Femur (tissue), 1 donor: ENCODE measurements at regions not wholly inside any gene's neighbourhood (a gene's known extent, or its start where the extent isn't known, plus 50 kb on each side); places are given as distances from the start of the nearest gene placed in this dataset.

ENCODE experiments used
- DNase-seq: peaks from one replicate; pipeline ENCODE4 v3.0.0-alpha.2; 2017

DNA sequence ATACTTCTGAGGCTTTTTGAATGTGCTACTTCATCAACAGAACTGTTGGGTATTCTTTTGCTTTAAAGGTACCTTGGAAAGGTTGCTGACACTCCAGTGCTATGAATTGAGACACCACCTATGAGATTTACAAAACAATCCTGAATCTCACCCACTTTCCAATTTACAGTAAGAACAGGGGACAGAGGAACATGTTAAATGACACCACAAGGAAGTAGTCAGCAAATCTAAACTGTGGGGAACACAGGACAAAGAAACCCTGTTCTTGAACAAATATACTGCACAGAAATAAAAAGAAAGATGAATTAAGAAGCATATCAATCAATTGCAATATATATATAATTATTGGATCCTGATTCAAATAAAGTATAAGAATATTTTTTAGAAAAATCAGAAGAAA is 216.7 kb upstream of the ARID1B start:
- no peak for DNase-seq

- no peak for DNase-seq
Measured at GRCh38 chr6:156559162-156559690, 218.0 kb upstream of the ARID1B start.

DNA sequence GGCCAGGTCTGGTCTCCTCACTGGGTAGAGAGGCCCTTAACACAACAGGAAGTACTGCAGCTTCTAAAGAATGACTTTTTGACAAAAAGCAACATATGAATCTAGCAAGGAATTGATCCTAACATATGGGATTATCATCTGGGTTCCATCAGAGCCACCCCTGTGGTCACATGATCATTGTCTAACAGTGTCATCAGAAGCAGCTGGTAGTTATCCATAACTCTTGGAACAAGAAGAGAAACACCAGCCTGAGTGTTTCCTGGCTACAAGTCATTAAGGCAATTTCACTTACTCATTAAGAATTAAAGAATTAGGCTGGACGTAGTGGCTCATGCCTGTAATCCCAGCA is 219.3 kb upstream of the ARID1B start:
- DNase-seq = no peak

DNA sequence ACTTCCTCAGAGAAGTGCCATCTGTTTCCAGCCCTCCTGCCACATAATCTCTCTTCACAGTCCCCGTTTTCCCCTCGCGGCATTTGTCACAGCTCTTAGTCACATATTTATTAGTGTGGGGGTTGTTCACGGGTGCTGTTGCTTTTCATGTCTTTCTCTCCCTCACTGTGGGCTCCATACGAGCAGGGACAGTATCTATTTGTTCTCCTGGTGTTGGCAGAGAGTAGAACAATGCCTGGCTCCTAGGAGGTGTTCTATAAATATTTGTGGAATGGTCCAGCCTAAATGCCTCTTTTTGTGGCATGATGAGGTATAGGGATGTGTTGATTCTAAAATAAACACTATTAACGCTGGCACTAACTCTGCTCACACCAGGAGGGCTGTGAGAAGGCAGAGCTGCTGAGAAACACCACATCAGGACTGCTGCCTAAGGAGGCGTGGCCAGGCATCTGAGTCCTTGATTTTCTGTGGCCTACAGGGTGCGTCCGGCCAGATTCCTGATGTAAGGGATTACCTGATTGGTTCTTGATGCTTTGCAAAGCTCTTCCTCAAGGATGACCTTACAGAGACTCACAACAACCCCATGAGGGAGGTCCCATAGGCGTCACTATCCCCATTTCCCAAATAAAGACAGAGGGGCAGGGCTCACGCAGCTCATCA is 219.8 kb upstream of the ARID1B start:
- peak; percentile 33 for DNase-seq

DNA sequence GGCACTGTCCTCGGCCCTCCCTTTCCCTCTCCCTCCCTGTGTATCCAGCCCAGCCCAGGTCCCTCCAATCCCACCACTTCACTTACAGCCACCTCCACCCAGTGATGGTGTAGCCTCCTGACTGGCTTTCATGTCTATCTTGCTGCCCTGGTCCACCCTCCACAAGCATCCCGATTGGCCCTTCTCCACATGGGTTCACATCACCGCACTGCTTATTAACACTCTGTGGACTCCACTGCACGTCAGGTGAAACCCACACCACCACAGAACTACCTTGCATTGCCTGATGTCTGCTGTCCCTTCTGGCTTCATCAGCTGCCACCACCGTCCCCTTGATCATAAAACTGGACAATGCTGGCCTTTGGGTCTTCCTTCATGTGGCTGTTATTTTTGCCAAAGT is 220.4 kb upstream of the ARID1B start:
- no peak for DNase-seq

- no peak for DNase-seq
Measured at GRCh38 chr6:156555116-156555515, 222.1 kb upstream of the ARID1B start.

GRCh38 chr6:156554160-156554559 is 223.0 kb upstream of the ARID1B start:
- DNase-seq = no peak

GRCh38 chr6:156552849-156553248 is 224.3 kb upstream of the ARID1B start:
- no peak for DNase-seq

- no peak for DNase-seq
Measured at GRCh38 chr6:156550949-156551348, 226.2 kb upstream of the ARID1B start.

DNA sequence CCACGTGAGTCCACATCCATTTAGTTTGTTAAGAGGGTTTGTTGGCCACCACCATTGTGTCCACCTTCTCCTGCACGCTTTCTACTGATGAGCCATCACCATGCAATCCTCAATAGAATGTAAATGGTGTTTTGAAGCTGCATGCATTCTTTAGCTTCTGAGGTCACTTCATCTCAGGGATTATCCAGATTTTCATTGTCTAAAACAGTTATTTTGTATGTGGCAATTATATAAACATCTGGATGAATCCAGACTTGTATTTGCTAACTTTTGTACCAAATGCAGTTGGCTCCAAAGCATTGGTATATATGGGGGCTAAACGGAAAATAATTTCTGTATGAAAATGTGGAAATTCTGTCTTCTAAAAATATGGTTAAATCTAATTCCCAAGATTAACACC is 231.2 kb upstream of the ARID1B start:
- no peak for DNase-seq

DNA sequence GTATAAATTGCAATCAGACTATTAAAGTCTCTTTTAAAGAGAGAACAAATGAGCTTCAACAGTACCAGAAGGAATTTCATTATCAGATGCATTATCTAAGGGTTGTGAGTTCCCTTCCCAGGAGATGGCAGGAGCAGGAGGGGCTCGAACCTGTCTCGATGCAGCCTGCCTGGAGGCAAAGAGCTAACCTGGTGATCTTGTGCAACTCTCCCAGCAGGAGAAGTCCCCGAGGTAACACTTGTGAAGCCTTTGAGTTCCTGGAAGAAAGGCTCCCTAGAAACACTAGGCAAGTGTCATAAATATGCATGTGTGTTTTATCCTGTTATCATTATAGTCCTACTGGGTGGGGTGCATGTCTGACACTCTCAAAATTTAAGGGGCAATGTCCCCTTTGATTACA is 232.2 kb upstream of the ARID1B start:
- no peak for DNase-seq

DNA sequence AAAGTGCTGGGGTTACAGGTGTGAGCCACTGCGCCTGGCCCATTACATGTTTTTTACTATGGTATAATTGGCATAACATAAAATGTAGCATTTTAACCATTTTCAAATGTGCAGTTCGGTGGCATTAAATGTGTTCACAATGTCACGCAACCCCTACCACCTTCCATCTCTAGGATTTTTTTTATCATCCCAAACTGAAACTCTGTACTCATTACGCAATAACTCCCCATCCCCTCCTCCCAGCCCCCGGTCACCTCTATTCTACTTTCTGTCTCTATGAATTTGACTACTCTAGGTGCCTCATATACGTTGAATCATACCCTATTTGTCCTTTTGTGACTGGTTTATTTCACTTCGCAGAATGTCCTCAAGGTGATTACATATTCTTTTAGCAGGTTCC is 233.1 kb upstream of the ARID1B start:
- no peak for DNase-seq

DNA sequence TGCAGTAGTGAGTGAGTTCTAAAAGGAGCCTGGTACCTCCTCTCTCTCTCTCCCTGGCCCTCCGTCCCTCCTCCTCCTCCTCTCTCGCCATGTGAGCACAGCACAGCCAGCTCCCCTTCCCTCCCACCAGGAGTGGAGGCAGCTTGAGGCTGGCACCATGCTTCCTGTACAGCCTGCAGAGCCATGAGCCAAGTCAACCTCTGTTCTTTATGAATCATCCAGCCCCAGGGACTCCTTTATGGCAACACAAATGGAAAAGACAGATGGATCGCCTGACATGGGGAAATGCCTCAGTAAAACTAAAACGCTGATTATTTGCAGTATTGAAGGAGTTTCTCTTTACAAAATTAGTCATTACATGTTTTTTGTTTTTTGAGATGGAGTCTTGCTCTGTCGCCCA is 233.7 kb upstream of the ARID1B start:
- DNase-seq = no peak

GRCh38 chr6:156538875-156539660 is 238.1 kb upstream of the ARID1B start:
- DNase-seq = no peak

GRCh38 chr6:156534594-156534993 is 242.6 kb upstream of the ARID1B start:
- no peak for DNase-seq

DNA sequence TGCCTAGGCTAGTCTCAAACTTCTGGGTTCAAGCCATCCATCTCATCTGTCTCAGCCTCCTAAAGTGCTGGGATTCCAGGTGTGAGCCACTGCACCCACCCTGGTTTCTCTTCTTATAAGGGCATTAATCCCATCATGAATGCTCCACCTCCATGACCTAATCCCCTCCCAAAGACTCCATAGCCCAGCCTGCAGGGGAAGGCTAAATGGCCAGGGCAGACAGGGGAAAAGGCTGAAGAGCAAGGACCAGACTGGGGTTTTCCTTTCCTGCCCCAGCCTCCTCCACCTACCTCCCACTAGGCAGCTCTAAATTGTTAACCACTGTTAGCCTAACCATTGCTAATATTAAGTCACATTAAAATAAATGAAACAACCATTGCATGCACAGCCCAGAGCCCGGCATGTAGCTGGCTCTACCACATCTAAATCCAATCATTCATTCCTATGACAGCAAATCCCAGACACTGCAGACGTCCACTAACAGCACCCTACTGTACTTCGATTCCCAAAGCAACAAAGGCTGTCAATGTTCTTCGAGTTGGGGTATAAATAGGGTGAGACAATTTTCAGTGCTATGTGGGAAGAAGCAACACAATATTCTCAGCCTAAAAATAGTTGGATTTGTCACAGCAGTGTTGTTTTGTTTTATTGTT is 243.2 kb upstream of the ARID1B start:
- no peak for DNase-seq

GRCh38 chr6:156526081-156526480 is 251.1 kb upstream of the ARID1B start:
- no peak for DNase-seq

GRCh38 chr6:156525541-156525940 is 251.6 kb upstream of the ARID1B start:
- DNase-seq = no peak

DNA sequence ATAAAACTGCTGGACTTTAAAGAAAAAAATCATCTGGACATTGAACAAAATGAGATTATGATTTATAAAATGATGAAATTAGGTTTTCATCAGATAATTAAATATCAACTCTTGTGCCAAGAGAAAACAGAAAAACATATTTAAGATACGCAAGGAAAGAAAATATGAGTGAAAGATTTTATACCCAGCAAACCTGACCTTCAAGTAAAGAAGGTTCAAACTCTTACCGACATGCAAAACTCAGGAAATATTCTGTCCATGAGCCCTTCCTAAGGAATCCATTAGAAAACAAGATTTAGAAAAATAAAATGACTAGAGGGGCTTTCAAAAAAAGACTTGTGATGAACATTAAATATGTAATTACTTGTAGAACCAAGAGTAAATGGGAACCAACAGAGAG is 257.2 kb upstream of the ARID1B start:
- no peak for DNase-seq

- no peak for DNase-seq
Measured at GRCh38 chr6:156517088-156517487, 260.1 kb upstream of the ARID1B start.

- DNase-seq = no peak
Measured at GRCh38 chr6:156515242-156515641, 261.9 kb upstream of the ARID1B start.

DNA sequence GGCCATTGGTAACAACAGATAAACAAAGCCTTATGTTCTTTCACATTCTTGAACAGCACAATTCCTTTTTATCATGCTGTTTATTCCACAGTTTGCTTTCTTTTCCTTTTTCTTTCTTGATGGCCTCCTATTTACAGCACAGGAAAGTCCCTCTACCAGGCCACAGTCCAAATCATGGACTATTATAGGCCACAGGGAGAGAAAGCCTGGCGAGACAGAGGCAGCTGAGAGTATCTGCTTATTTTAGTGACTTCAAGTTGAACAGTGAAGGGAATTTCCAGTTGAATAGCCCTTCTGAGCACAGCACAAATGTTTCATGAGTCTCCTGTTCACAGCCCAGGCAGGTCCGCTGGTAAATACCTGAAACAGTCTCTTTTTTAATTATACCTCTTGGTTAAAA is 263.7 kb upstream of the ARID1B start:
- no peak for DNase-seq

DNA sequence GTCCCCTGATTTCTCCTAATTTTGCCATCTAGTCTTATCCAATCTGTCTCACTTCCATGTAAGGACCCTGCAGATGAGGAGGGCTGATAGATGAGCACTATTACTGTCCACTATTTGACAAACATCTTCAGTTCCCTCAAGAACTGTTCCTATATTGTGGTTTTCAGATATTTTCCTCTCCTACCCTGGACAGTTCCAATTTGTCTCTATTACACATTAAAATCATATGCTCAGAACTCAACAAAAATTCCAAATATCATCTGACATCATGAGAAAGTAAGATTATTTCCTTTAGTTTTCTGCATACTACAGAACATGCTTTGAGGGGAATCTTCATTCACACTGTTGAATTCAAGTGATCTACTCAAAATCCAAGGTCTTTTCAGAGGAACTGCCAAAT is 265.6 kb upstream of the ARID1B start:
- no peak for DNase-seq

- DNase-seq = no peak
Measured at GRCh38 chr6:156511051-156511450, 266.1 kb upstream of the ARID1B start.
